22Rv1 (cell line): ENCODE measurements at regions not wholly inside any gene's neighbourhood (a gene's known extent, or its start where the extent isn't known, plus 50 kb on each side); places are given as distances from the start of the nearest gene placed in this dataset.

Experiments
- H3K27ac ChIP-seq: fragments of 450-650 bp; 2 replicates; pipeline ENCODE4 v1.5.1; 2017
- ZFX ChIP-seq: fragments of 450-650 bp; IDR thresholded peaks from 2 replicates; pipeline ENCODE4 v1.6.1; 2017; ENCODE audit warnings: antibody characterized with exemption, borderline replicate concordance
- TF ChIP-seq, protein P1 (sequence below): fragments of 450-650 bp; IDR thresholded peaks from 2 replicates; pipeline ENCODE4 v1.5.1; 2017; ENCODE audit warnings: mild to moderate bottlenecking

DNA sequence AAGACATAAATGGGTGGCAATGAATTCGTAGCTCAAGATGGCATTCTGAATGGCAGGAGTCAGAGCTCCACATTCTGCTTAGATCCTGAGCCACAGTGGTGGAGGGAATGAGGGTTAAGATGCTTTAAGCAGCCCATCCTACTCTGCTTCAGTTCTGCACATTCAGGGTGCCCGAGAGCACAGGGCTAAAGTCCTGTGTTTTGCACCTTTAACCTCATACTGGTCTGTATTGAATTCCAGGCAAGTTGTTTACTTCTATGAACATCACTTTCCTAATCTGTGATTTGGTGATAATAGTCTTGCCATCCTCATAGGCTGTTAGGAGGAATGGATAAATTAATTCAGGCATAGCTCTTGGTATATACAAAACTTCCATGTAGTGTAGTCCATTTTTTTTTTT is 321.6 kb upstream of the CD180 start:
- TF ChIP-seq ZFX: no peak
- TF ChIP-seq, protein P1, sequence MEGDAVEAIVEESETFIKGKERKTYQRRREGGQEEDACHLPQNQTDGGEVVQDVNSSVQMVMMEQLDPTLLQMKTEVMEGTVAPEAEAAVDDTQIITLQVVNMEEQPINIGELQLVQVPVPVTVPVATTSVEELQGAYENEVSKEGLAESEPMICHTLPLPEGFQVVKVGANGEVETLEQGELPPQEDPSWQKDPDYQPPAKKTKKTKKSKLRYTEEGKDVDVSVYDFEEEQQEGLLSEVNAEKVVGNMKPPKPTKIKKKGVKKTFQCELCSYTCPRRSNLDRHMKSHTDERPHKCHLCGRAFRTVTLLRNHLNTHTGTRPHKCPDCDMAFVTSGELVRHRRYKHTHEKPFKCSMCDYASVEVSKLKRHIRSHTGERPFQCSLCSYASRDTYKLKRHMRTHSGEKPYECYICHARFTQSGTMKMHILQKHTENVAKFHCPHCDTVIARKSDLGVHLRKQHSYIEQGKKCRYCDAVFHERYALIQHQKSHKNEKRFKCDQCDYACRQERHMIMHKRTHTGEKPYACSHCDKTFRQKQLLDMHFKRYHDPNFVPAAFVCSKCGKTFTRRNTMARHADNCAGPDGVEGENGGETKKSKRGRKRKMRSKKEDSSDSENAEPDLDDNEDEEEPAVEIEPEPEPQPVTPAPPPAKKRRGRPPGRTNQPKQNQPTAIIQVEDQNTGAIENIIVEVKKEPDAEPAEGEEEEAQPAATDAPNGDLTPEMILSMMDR: no peak
- H3K27ac ChIP-seq: no peak overlapping the region

DNA sequence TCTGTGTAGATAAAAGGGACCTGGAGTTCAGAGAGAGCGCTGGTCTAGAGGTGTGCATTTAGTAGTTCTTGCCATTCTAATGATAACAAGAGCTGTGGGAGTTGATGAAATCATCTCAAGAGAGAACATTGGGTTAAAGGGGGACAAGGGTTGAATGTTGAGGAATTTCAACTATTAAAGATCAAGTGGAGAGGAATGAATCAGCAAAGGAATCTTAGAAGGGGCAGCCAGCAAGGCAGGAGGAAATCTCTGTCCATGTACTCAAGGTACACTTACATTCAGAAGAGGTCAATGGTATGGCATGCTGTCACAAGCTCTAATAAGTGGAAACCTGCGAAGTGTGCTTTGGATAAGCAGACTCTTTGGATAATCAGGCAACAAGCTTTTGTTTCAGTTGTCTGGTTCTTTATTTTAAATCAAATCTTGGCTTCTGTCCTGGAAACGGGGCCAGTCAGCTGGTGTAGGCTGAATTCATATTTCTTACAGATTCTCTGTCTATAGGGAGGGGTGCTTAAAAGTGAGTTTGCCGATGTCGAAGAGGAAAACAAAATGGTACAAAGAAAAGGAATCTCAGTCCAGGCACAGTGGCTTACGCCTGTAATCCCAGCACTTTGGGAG is 320.5 kb upstream of the CD180 start:
- TF ChIP-seq, protein P1: no peak
- TF ChIP-seq ZFX: no peak
- H3K27ac ChIP-seq: no peak overlapping the region

DNA sequence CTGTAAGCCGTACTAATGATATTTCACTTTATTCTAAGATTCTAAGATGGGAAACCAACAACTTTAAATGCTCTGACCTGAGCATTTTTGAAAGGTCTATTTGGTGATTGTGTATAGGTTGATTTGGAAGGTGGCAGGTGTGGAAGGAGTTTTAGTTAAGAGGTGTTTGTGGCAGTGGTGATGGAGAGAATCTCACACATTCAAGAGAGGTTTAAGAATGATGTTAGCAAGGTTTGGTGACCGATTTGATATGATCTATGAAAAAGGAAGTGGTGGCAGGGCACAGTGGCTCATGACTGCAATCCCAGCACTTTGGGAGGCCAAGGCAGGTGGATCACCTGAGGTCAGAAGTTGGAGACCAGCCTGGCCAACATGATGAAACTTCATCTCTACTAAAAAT is 319.2 kb upstream of the CD180 start:
- no peak for TF ChIP-seq ZFX
- TF ChIP-seq, protein P1: no peak
- H3K27ac ChIP-seq: no peak overlapping the region

DNA sequence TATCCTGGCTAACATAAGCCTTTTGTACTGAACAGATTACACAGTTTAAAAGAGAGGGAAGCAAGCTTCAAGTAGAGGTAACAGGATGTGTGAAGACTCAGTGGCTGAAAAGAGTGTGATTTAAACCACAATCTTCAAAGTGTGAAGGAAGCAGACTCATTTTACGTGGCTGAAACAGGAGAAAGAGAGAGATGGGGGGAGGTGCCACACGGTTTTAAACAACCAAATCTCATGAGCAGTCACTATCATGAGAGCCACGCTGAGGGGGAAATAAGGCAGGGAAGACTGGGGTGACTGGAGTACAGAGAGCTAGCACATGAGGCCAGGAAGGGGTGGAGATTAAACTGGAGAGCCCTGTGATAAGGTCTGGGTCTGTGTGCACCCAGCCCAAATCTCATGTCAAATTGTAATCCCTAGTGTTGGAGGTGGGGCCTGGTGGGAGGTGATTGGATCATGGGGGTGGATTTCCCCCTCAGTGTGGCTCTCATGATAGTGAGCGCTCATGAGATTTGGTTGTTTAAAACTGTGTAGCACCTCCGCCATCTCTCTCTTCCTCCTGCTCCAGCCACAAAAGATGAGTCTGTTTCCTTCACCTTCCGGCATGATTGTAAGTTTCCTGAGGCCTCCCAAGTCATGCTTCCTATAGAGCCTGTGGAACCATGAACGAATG is 318.6 kb upstream of the CD180 start:
- TF ChIP-seq, protein P1: no peak
- no peak for TF ChIP-seq ZFX
- no peak overlapping the region for H3K27ac ChIP-seq

DNA sequence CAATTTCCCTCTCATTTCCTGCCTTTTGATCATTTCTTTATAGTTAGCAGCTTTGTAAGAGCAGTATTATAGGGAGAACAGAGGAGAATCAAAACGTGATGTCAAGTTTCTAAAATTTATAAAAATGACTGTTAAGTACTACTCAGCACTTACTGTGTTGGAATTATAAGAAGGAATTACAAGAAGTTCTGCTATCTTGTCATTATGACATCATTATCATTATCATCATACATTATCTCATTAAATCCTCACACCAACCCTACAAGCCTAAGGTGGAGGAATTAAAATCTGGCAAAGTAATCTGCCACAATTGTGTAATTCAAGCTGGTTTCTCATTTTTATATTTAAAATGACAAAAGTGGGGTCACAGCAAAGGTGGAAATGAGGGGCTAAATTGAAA is 316.2 kb upstream of the CD180 start:
- TF ChIP-seq ZFX: no peak
- TF ChIP-seq, protein P1: no peak

DNA sequence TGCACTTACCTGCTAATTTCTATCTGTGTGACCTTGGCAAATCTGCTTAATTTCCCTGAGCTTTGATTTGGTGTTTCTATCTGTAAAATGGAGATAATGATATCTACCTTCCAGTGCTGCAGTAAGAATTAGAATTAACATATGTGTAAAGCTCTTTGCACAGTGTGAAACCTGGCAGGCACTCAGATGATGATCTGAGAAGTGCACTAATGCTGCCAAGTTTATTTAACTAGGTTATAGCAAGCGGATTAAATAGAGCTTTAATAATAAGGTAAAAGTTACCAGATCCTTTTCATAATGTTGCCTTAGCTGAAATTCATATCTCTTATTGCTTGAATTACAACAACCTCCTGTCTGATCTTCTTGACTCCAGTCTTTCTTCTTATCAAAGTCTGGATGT is 315.3 kb upstream of the CD180 start:
- TF ChIP-seq, protein P1: no peak
- TF ChIP-seq ZFX: no peak

More for the DNA sequence above, 316.2 kb upstream of the CD180 start:
- no peak overlapping the region for H3K27ac ChIP-seq

DNA sequence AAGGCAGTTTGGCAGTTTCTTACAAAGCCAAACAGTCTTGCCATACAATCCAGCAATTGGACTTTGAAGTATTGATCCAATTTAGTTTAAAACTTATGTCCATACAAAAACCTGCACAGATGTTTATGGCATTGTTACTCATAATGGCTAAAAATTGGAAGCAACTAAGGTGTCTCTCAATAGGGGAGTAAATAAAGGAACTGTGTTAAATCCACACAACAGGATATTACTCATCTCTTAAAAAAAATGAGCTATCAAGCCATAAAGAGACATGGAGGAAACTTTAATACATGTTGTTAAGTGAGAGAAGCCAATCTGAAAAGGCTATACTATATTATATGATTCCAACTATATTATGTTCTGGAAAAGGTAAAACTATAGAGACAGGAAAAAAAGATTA is 313.6 kb upstream of the CD180 start:
- TF ChIP-seq ZFX: no peak
- TF ChIP-seq, protein P1: no peak
- no peak overlapping the region for H3K27ac ChIP-seq

More for the DNA sequence above, 315.3 kb upstream of the CD180 start:
- H3K27ac ChIP-seq: no peak overlapping the region
